ENCODE measurements at regions not wholly inside any gene's neighbourhood (a gene's known extent, or its start where the extent isn't known, plus 50 kb on each side); places are given as distances from the start of the nearest gene placed in this dataset.

GRCh38 chr1:219330001-219330400 is 156.3 kb downstream of the LYPLAL1 start:
- no peak for TF ChIP-seq EZH2 (IDR thresholded peaks at IDR 0.05; ENCODE audit: low read length)
- TF ChIP-seq CTCF (optimal IDR thresholded peaks at IDR 0.05 in 1 of 3, IDR thresholded peaks at IDR 0.05 in 1 of 3, conservative IDR thresholded peaks at IDR 0.05 in 1 of 3; ENCODE audit: extremely low read depth in 1 of 3, insufficient read depth in 2 of 3, low read length in 3 of 3) = no peak
